Uterus (tissue), 2 donors: ENCODE measurements at regions not wholly inside any gene's neighbourhood (a gene's known extent, or its start where the extent isn't known, plus 50 kb on each side); places are given as distances from the start of the nearest gene placed in this dataset.

Experiments used
- POLR2A ChIP-seq, 2 donors: fragments of 450-650 bp; IDR thresholded peaks; one replicate each; pipeline ENCODE4 v1.6.1; 2016; ENCODE audit warnings: antibody characterized with exemption in 2 of 2, mild to moderate bottlenecking in 1 of 2, moderate library complexity in 1 of 2
- TF ChIP-seq, protein P1 (sequence below), 4 experiments: fragments of 200-600 bp in 2 of 4; fragments of 450-650 bp in 2 of 4; sonication (generic) in 2 of 4; IDR thresholded peaks; one replicate each; pipeline ENCODE4 v1.5.1; 2016 to 2019; ENCODE audit warnings: antibody characterized with exemption in 4 of 4, mild to moderate bottlenecking in 2 of 4, moderate library complexity in 1 of 4

DNA sequence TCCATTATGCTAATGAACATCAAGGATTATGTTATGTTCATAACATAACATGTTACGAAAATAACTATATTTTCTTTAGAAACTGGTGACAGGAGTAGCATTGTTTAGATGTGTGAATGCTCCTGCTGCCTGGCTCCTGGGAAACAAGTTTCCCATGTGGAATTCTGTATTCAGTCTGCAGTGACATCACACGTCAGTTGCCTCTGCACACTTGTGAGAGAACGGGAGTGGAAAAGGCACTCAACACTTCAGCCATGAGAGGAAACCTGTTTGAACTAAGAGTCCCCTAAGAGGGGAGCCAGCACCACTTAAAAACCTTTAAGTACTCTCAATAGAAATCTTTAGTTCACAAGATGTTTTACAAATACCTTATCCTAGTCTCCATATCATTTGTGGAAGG, 140.3 kb upstream of the FAM20C start:
- TF ChIP-seq, protein P1, sequence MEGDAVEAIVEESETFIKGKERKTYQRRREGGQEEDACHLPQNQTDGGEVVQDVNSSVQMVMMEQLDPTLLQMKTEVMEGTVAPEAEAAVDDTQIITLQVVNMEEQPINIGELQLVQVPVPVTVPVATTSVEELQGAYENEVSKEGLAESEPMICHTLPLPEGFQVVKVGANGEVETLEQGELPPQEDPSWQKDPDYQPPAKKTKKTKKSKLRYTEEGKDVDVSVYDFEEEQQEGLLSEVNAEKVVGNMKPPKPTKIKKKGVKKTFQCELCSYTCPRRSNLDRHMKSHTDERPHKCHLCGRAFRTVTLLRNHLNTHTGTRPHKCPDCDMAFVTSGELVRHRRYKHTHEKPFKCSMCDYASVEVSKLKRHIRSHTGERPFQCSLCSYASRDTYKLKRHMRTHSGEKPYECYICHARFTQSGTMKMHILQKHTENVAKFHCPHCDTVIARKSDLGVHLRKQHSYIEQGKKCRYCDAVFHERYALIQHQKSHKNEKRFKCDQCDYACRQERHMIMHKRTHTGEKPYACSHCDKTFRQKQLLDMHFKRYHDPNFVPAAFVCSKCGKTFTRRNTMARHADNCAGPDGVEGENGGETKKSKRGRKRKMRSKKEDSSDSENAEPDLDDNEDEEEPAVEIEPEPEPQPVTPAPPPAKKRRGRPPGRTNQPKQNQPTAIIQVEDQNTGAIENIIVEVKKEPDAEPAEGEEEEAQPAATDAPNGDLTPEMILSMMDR (IDR thresholded peaks at IDR 0.05) = no peak
- no peak for TF ChIP-seq POLR2A (IDR thresholded peaks at IDR 0.05)
